Mucosa of descending colon (tissue), 3 donors: ENCODE measurements at regions not wholly inside any gene's neighbourhood (a gene's known extent, or its start where the extent isn't known, plus 50 kb on each side); places are given as distances from the start of the nearest gene placed in this dataset.

Experiments
- ATAC-seq: fragments of 200-7000 bp; cut with Tn5 transposase; one replicate; pipeline ENCODE4 v1.9.1; 2020; ENCODE audit warnings: mild to moderate bottlenecking, moderate library complexity
- DNase-seq, 3 donors: peaks; one replicate each; pipeline ENCODE4 v3.0.0-alpha.2; 2020
- H3K36me3 ChIP-seq: fragments of 200-600 bp; one replicate; pipeline ENCODE4 v1.8.0; 2021; ENCODE audit warnings: low read depth, mild to moderate bottlenecking
- H3K4me1 ChIP-seq: fragments of 200-600 bp; one replicate; pipeline ENCODE4 v1.8.0; 2021; ENCODE audit warnings: low read depth, mild to moderate bottlenecking
- H3K4me3 ChIP-seq: fragments of 200-600 bp; one replicate; pipeline ENCODE4 v1.8.0; 2021; ENCODE audit warnings: mild to moderate bottlenecking
- H3K9me3 ChIP-seq: fragments of 200-600 bp; one replicate; pipeline ENCODE4 v1.8.0; 2021; ENCODE audit warnings: mild to moderate bottlenecking
- intact Hi-C, 2 donors: fragments of 100-400 bp; cut with DNase I in 1 of 2; cut with micrococcal nuclease in 1 of 2; formaldehyde crosslinking; loops; one replicate each; pipeline versions ENCODE4 v1.11.0 to v1.11.1; 2022; cut with DNase I, micrococcal nuclease
- TF ChIP-seq, protein P1 (sequence below): fragments of 200-600 bp; IDR thresholded peaks from one replicate; pipeline ENCODE4 v1.8.0; 2022; ENCODE audit warnings: antibody characterized with exemption, mild to moderate bottlenecking
- donor health status: DM: no; HTN: no; CAD: no; lungs with moderate emphysema.
- donor health status: DM: no; HTN: no; CAD: no.
- donor health status: DM: no; HTN: yes; CAD: no.

DNA sequence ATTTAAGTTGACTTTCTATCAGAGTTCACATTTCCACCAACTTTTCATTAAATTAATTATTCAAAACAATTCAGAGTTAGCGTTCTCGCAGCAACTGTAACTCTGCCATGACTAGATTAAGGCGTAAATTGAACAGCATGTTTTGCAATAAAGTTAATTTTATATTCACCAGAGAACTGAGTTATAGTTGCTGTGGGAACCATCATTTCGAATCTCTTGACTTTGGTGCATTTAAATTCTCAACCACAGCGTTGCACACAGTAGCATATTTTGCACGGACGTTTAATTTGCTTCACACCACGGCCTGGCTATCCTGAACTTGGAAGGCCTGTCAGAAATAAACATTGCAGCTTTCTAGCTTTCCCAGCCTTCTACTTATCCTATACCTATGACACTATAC, 144.3 kb upstream of the WWC1 start:
- H3K4me1 ChIP-seq = no peaks in the 10 kb centered on the region
- TF ChIP-seq, protein P1, sequence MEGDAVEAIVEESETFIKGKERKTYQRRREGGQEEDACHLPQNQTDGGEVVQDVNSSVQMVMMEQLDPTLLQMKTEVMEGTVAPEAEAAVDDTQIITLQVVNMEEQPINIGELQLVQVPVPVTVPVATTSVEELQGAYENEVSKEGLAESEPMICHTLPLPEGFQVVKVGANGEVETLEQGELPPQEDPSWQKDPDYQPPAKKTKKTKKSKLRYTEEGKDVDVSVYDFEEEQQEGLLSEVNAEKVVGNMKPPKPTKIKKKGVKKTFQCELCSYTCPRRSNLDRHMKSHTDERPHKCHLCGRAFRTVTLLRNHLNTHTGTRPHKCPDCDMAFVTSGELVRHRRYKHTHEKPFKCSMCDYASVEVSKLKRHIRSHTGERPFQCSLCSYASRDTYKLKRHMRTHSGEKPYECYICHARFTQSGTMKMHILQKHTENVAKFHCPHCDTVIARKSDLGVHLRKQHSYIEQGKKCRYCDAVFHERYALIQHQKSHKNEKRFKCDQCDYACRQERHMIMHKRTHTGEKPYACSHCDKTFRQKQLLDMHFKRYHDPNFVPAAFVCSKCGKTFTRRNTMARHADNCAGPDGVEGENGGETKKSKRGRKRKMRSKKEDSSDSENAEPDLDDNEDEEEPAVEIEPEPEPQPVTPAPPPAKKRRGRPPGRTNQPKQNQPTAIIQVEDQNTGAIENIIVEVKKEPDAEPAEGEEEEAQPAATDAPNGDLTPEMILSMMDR = no peak
- ATAC-seq (no peak), DNase-seq (no peak)
- intact Hi-C loops = no loop called here
- H3K4me3 ChIP-seq = no peak overlapping the region
- H3K36me3 ChIP-seq = no peaks in the 10 kb centered on the region
- H3K9me3 ChIP-seq = no peaks in the 10 kb centered on the region

DNA sequence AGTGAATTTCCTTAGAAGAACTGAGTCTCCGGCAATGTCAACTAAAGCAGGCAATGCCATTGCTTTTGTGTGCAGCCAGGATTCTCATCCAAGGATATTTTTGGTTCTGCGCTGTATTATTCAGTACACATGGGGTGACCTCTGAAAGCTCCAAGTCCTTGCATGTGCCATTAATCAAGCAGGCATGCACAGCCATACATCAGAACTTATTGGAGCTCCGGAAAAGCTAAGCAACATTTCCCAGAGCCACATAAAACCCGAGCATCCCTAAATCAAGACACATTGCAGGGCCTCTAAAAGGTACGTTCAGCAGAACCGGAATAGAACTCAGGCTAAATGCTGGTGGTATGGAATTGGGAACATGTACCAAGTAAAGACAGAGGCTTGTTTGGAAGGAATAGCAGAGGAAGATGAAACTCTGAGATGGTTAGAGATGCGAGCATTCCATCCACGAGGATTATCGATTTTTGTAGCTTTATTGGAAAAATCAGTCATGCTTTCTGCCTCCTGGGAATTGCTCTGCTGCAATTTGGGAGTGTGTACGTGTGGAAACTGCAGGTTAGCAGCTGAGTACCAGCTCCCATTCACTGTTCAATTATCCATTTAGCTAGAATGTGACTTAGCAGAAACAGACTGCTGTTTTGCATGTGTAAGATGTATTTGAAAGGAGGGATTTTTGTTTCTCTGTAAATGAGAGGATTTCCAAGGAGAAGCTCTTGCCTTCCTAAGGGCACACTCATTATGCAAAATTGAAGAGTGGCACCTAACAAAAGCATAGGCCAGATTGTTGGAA, 143.7 kb upstream of the WWC1 start:
- TF ChIP-seq, protein P1 = no peak
- no peak for DNase-seq
- no peaks in the 10 kb centered on the region for H3K36me3 ChIP-seq

DNA sequence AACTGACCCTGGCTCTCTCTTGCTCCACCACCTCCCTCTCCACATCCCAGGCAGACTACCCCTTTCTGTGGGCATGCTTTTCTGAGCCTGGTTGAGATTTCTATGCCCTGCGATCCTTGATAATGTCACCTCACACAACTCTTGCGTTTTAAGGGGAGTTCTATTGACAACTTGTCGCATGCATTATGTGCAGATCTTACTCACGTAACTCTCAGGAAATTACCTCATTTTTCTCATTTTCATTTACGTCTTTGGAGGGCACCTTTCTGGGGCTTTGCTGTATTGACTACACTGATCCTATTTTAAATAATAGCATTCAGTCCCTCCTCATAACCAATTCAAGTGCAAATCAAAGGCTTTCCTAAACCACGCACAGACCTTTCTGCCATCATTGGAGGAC, 140.4 kb upstream of the WWC1 start:
- DNase-seq = no peak
- Histone ChIP-seq H3K4me3 (no peak overlapping the region), H3K9me3 (no peaks in the 10 kb centered on the region), H3K4me1 (no peaks in the 10 kb centered on the region), H3K36me3 (no peaks in the 10 kb centered on the region)
- TF ChIP-seq, protein P1 = no peak
- ATAC-seq = no peak
- intact Hi-C loops = no loop called here

More for the DNA sequence above, 143.7 kb upstream of the WWC1 start:
- Histone ChIP-seq H3K4me1 (no peaks in the 10 kb centered on the region), H3K4me3 (no peak overlapping the region), H3K9me3 (no peaks in the 10 kb centered on the region)
- intact Hi-C loops = no loop called here
- no peak for ATAC-seq

DNA sequence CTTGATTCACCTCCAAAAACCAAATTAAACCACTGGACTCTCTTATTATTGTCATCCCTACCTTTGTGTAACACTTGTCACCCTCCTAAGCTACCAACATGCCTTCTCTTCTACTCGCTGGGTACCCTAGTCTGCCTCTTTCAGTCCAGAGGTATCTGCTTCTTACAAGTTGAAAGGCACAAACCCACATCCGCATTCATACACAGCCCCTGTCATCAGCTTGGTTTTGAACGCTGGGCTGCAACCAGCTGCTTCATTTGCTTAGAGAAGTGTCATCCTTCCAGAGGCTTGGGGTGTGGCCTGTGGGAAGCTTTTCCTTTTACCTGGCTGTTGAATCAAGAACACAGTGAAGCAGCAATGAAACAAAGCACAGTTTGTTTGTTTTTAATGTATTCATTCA, 138.8 kb upstream of the WWC1 start:
- ATAC-seq (no peak), DNase-seq (no peak)
- Histone ChIP-seq H3K4me1 (no peaks in the 10 kb centered on the region), H3K36me3 (no peaks in the 10 kb centered on the region), H3K4me3 (no peak overlapping the region), H3K9me3 (no peaks in the 10 kb centered on the region)
- intact Hi-C loops = no loop called here
- TF ChIP-seq, protein P1 = no peak

DNA sequence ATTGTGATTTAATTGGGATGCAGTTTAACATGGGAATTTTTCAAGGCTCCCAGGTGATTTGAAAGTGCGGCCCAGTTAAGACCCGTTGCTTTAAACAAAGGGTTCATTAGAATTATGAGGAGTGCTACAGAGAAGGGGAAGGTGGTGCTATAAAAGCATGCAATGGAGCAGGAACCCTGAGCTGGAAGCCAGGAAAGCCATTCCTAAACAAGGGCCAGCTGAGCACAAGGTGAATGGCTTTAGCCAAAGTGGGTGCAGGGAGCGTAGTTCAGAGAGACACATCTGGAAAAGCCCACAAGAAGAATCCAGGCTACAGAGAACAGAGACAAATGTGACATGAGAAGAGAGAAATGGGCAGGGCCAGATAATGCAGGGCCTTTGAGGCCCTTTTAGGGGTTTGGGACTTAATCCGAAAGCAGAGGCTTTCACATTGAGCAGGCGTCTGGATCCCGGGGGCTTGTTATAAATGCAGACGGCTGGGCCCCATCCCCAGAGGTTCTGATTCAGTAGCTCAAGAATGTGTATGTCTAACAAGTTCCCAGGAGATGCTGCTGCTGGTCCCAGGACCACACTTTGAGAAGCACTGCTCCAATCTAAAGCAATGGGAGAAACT, 138.1 kb upstream of the WWC1 start:
- intact Hi-C loops = no loop called here
- ATAC-seq (no peak), DNase-seq (no peak)
- H3K36me3 ChIP-seq = no peaks in the 10 kb centered on the region
- H3K4me1 ChIP-seq = no peaks in the 10 kb centered on the region
- TF ChIP-seq, protein P1 = no peak
- no peaks in the 10 kb centered on the region for H3K9me3 ChIP-seq
- H3K4me3 ChIP-seq = no peak overlapping the region
